NCI-H69 (cell line): ENCODE measurements at regions not wholly inside any gene's neighbourhood (a gene's known extent, or its start where the extent isn't known, plus 50 kb on each side); places are given as distances from the start of the nearest gene placed in this dataset.

Experiments
- DNase-seq: peaks from one replicate; lab custom pipeline; 2025; lab: John Stamatoyannopoulos, UW

DNA sequence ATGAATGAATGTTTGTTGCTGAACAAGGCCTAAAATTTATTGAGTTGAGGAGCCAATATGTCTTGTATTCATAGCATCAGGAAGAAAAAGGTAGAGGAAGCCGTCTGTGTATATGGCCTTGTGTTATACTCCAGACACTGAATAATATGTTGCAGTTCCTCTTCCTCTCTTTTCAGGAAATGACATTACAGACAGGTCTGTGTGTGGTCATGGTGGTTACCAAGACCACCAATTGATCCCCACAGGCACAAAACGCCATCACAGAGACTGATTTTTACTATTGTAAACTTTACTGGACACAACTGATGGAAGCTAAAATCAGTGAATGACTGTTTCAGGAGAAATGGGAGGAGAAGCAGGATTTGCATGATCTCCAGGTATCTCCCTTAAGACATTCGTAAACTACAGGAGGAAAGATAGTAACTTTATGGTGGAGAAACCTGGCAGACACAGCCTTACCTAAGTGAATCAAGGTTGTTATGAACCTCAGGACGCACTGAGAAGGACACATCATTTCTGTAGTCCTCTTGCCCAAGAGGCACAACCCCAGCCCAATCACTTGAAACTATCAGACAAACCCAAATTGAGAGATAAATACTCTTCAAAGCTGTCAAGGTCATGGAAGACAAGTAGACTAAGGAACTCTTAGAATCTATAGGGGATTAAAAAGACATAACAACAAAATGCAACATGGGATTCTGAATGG, 334.1 kb upstream of the RGS6 start:
- no peak for DNase-seq

DNA sequence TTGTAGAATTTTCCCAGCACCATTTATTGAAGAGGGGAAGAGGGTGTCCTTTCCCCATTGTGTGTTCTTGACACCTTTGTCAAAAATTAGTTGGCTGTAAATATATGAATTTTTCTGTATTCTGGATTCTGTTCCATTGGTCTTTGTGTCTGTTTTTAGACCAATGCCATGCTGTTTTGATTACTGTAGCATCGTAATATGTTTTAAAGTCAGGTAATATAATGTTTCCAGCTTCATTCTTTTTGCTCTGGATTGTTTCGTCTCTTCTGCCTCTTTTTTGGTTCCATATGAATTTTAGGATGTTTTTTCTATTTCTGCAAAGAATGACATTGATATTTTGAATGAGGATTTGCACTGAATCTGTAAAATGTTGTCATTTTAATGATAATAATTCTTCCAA, 331.9 kb upstream of the RGS6 start:
- no peak for DNase-seq

DNA sequence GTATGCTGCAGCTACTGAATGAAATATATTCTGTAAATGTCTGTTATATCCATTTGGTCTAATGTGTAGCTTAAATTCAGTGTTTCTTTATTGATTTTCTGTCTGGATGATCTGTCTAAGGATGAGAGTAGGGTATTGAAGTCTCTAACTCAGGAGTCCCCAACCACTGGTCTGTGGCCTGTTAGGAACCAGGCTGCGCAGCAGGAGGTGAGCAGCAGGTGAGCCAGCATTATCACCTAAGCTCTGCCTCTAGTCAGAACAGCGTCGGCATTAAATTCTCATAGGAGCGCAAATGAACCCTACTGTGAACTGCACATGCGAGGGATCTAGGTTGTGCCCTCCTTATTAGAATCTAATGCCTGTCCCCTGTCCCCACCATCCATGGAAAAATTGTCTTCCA, 329.7 kb upstream of the RGS6 start:
- DNase-seq = no peak

DNA sequence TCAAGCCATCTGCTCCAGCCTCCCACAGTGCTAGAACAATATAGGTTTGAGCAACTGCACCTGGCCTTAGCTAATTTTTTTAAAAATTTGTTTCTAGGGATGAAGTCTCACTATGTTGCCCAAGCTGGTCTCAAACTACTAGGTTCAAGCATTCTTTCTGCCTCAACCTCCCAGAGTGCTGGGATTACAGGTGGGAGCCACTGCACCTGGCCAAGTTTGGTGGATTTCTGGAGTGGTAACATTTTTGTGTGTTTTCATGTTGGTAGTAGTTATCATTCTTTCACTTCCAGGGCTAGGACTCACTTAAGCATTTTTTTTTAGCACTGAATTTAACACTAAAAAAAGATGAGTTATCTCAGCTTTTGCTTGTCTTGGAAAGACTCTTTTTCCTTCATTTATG, 328.0 kb upstream of the RGS6 start:
- DNase-seq = peak; percentile 9

DNA sequence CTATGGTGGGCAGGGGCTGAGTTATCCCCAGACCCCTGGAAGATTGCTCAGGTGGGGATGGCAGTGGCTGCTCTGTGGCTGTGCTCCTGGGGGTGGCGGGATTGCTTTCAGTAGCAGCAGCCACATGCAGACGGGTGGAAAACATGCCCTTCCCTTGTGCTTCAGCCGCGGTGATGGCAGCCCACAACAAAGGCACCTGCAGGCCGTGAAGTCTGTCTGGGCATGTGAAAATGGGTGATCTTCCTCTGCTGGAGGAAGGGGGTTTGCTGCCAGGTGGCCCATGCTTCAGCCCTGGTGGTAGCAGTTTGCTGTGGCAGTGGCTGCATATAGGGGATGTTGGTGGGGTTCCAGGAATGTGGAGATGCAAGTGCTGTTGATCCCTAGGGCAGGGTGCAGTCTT, 326.2 kb upstream of the RGS6 start:
- DNase-seq = no peak

DNA sequence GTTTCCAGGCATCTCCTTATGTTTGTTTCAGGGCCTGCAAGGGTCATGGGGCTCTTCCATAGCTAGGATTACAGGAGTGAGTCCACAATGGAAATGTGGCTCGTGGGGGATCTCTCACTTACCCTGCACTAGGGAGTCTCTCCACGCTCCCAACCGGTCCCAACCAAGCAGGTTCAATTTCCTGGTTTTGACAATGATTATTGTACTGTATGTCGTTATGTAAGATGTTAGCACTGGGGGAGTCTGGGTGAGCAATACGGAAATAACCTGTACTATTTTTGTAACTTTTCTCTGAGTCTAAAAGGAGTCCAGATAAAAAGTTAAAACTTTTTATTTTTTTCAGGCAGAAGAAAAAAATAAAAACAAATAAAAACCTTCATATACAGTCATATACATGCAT, 325.7 kb upstream of the RGS6 start:
- DNase-seq = no peak

DNA sequence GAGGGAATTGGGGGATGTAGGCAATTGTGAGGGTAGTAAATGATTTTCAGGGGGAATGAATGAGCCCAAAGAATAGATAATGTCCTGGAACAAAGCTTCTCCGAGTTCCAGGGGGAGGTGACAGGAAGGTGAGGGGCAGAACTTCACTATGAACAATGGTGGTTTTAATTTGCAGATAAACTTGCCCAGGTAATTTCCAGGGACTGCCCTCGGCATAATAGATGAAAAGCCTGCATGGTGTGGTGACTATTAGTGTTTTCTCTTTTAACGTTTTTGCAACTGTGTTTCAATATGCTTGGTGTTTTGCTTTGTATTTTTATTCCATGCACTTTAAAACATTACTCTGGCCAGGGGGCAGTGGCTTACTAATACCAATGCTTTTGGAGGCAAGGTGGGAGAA, 325.2 kb upstream of the RGS6 start:
- no peak for DNase-seq

DNA sequence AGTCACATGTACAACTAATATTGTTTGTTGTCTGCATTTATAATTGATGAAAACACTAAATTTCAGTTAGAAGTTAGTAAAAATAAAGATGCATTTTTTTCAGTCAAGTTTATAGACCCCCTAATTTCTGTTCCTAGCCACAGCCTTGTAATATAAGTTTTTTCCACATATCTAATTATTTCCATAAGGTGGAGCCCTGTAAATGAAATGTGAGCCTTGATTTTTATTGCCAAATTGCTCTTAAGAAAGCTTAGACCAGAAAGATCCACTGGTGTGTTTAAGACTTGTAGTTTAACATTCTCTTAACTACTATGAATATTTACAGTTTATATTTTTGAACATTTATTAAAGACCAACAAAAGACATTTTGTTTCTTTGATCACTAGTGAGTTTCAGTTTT, 322.1 kb upstream of the RGS6 start:
- peak; percentile 46 for DNase-seq

DNA sequence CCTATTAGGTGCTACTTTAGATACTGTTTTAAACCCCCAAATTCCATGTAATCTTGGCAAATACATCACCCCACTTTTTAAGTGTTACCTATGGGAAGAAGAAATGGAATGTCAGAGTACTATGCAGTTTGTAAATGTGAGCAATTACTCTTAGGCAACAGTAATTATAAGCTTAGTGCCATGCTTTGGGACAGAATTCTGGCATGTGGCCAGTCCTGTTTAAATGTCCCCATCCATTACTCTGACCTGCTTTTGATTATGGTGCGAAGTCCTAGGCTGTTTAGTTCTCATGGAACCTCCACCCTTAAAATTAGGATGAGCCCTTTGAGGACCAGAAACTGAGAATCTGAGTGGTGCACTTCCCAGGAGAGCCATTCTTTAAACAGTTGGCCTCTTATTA, 321.4 kb upstream of the RGS6 start:
- DNase-seq = peak; percentile 94

DNA sequence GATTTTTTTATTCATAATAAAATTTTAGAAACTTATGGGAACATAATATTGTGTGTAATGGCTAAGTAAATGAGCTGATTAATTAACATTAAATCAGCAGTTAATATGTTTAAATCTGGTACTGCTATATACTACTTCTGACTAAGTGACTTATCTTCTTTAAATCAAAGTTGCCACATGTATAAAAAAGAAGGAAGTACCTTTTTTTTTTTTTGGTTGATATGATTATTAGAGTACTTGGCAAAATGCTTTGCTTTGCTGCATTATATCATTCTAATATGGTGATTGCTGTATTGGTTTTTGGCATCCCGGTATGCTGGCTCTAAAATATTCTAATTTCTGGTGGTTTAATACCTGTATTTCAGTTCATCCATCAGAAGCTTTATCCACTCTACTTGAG, 319.1 kb upstream of the RGS6 start:
- no peak for DNase-seq

DNA sequence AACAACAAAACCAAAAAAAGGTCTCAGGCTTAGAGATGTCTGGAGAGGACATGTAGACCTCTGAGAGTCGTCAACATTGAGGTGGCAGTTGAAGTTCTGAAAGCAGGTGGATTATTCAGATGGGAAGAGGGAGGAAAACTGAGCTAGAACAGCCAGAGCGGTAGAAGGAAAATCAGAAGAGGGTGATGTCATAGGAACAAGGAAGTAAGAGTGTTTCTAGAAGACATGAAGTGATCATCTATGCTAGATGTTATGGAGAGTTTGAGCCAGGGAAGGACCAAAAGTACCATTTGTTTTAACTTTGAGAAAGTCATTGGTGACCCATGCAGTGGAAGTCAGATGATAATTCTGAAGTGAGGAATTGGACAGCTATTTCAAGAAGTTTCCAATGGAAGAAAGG, 316.2 kb upstream of the RGS6 start:
- no peak for DNase-seq

DNA sequence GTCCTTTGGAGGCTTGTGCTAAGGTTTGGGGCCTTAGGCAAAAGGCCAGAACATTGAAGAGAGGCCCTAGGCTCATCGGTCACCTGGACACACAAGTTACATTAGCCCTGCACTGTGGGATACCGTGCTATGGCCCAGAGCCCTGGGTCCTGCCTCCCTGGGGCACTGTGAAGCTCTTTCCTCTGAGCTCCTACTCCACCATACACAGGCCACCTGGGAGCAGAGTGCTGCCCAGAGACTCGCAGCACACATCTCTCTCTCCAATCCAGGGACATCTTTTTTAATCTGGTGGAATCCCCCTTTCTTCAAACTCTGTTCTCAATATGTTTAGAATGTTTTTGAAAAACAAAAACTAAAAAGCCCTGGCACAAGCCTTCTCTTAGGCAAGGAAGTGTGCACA, 314.2 kb upstream of the RGS6 start:
- peak; percentile 23 for DNase-seq

DNA sequence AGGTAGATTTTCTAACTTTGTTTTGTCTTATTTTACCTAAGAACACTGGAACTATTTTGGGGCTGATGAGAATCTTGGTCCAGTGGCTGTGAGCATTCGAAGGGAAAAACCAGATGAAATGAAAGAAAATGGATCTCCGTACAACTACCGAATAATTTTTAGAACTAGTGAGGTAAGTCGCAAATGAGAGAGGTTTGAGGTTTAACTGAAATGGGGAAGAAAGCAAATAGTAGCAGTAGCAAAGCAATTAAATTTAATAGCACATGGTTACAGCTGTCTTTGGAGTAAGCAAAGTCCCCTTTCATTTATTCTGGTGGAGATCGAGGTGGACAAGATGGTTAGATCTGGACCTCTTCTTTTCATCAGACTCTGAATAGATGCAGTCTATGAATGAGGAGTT, 313.5 kb upstream of the RGS6 start:
- DNase-seq = no peak

DNA sequence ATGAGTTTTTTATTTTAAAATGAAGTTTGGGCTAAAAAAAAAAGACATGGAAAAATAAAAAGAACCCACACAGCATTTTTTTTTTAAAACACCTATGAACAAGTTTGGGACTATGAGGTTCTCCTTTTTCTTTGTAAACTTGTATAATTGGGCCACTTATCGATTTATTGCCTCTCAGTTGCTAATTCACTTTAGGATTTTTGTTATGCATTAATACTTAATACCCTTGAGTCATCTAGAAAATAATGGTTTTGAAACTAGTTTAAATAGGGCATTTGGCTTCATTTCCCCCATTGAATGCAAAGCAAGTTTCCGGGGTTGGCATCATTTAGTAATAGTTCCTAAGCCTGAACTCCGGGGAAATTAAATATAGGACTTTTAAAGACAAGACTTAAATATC, 312.8 kb upstream of the RGS6 start:
- no peak for DNase-seq

DNA sequence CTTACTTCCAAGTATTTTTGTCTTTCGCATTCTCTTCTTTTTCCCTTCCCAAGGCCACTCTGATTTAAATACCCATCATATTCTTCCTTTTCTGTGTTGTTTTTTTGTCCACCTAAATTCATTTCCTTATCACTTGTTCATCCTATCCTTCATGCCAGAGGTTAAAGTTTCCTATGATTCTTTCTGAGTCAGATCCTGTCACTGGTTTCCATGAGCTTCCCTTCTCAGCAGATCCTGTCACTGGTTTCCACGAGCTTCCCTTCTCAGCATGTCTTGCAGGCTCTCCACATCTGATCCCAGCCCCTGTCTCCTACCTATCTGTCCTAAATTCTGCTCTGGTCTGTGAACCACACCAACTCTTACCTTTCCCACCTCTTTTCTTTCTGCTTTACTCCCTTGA, 311.8 kb upstream of the RGS6 start:
- DNase-seq = no peak

DNA sequence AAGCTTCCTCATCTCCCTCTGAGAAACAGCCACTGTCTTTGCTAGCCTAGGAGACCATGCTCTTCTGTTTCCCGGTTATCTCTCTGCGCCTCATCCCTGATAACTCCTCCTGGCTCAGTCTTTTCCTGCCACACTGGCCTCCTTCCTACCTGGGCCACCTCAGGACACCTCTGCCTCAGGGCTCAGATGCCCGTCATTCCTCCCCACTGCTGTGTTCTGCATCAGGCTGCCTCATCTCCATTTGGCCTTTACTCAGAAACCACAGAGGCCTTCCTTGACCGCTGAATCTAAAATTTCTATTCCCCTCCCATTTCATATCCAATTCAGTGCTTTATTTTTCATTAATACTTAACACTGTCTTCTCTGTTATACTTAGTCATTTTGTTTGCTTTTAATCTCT, 311.0 kb upstream of the RGS6 start:
- no peak for DNase-seq

DNA sequence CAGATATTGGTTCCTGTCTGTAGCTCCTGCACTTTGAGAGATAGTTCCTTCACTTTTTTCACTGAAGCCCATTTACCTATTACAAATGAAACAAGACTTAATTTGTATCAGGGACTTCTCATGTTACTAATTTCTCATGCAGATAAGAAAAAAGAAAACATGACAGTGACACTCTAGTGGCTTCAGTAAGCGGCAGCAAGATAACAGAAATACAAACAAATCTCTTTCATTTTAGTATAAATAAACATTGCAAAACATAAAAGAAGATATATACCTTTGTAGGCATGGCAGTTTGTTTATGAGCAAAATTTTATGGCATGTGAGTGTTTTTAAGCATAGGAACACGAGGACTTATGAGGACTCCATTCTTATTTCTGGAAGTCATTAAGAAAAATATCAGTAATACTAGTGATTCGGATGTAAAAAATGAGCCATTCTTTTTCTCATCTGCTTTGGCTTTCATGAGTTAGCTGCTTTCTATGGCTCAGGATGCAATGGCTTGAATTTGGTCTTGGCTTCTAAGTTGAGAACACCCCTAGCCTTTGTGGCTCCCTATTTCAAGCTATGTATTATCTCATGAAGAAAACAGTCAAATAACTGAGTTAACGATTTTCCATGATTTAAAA, 310.1 kb upstream of the RGS6 start:
- DNase-seq = no peak

DNA sequence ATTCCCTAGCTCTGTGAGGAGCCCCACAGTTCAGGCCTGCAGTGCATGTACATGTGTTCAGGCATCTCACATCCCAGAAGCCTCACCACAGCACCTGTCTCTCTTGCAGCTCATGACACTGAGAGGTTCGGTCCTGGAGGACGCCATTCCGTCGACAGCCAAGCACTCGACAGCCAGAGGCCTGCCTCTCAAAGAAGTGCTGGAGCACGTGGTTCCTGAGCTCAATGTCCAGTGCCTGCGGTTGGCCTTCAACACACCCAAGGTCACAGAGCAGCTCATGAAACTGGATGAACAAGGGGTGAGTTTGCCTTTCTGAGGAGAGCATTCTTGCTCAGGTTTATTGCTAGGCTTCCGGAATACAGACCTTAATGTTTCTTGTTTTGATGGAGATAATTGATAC, 308.3 kb upstream of the RGS6 start:
- no peak for DNase-seq

DNA sequence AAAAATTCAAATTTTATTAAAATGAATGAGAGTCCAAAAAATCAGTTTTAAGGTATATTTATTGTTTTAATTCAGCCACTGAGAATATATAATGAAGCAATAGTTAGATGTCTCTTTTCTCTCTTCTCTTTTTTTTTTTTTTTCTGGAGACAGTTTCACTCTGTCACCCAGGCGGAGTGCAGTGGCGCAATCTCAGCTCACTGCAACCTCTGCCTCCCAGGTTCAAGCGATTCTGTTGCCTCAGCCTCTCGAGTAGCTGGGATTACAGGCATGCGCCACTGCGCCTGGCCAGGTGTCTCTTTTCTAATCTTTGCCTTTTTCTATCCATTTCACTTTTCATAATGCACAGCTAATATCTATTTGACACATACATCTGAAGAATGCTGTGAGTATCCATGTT, 307.1 kb upstream of the RGS6 start:
- DNase-seq = no peak

DNA sequence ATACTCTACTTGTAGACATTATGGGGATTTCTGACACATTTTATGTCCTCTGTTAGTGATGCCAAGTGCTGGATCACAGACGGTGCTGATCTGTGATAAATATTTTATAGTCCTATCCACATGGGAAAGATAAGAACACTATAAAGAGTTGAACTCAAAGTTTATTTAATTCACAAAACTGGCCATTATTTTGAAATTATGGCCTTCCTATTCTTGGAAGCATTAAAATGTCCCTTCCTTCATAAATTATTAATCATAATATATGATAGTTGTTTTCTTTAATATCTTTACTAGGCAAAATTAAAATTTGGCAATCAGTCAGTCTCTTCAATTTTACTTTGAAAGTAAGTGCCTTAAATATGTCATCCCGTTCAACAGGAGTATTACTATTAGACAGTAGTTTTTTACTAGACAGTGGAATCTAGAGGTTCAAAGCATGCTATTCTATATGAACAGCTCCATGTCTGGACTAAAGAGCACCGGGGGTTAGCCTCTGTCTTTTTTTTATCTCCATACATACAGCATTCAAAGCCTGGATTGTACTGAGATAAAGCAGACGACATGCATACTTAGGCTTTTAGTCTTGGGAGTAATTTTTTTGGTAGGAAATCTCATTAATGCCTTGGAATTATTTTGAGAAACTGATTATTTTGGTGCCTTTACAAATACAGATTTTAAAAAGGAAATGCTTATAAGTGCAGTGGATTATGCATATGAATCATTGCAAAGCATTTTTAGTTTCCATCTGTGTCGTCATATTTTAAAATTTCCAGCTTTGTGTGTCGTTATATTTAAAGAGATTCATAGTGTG, 306.1 kb upstream of the RGS6 start:
- DNase-seq = no peak

DNA sequence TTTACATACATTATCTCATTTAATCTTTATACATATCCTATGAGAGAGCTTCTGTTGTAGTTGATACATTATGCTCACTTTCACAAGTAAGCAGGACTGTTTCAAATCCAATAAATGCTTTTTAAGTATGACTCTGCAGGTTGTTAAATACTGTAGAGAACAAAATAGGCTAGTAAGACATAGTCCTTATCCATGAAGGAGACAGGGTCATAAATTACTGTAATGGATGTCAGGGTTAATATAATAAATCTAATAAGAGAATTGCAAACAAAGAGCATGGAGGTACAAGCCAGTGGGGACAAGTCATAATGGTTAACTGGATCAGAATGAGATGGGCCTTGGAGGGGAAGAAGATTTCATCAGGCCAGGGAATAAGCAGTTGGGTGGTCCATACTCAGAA, 303.8 kb upstream of the RGS6 start:
- DNase-seq = no peak

DNA sequence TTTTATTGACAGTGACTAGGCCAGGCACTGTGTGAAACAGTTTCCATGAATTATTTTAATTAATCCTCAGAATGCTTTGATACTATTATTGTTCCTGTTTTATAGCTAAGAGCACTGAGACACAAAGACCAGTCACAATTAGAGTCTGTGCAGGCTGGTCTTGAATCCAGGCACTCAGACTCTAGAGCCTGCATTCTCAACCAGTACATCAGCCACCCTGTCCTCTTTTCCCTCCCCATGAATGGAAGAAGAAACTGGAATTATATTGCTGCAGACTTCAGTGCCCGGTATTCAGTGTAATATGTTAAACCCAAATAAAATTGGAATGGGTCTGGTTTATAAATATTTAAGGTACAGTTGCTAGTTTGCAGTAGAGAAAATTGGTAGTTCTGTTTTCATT, 303.0 kb upstream of the RGS6 start:
- DNase-seq = no peak

DNA sequence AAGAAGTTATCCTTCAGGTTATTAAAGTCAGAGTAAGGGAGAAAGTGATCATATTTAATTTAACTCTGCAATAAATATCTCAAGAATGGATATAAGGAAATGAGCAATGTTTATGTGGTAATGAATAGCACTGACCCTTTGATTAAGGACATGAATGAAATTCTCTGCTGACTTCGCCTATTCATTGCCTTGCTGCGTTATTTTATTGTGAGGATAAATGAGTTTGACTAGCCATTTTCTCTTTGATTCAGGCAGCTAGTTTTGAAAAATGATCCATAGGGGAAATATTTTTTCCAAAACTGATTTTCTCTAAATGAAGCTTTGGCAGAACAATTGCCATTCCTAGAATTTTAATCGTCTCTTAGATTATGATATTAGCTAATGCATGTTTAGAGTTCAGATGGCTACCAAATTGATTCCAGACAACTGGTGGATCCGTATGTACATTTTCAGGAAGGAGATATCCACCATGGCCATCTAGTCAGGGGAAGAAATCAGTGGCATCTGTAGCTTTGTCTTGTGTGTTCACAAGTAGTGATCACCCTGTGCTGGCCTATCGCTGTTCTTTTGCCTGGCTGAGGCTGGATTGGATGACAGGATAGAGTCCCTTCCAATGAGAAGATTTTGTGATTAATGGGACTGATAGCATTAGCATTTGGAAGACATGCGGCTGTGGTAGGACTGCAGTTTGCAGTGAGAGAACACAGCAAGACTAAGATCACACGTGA, 302.3 kb upstream of the RGS6 start:
- DNase-seq = no peak
